ENCODE measurements at regions not wholly inside any gene's neighbourhood (a gene's known extent, or its start where the extent isn't known, plus 50 kb on each side); places are given as distances from the start of the nearest gene placed in this dataset.
"Not testable (repeated sequence)": the region's sequence is repeated elsewhere in the genome, so short reads cannot be mapped to it uniquely, and the experiment has no call there.

GRCh38 chr21:9822093-9822820 is 699.1 kb upstream of the TPTE start:
- TF ChIP-seq CTCF (IDR thresholded peaks at IDR 0.05); POLR2AphosphoS5 (IDR thresholded peaks at IDR 0.05; ENCODE audit: insufficient read depth in 1 of 2, low read depth in 1 of 2): not testable (repeated sequence)
